ENCODE measurements at regions not wholly inside any gene's neighbourhood (a gene's known extent, or its start where the extent isn't known, plus 50 kb on each side); places are given as distances from the start of the nearest gene placed in this dataset.
"Not testable (repeated sequence)": the region's sequence is repeated elsewhere in the genome, so short reads cannot be mapped to it uniquely, and the experiment has no call there.

GRCh38 chr6:156587751-156588301, 189.4 kb upstream of the ARID1B start:
- TF ChIP-seq CTCF (IDR thresholded peaks at IDR 0.05; ENCODE audit: low read depth, low read length, missing control alignments) = no peak
- in situ Hi-C loops (cut with HindIII; ENCODE audit: low sequenced_read_pairs) = no loop called here
- H3K4me3 ChIP-seq (ENCODE audit: low read depth, low read length) = no peak overlapping the region
- DNase-seq (ENCODE audit: low read depth) = no peak

GRCh38 chr6:156587071-156587470, 190.1 kb upstream of the ARID1B start:
- no peak for DNase-seq (ENCODE audit: low read depth)
- in situ Hi-C loops (cut with HindIII; ENCODE audit: low sequenced_read_pairs) = no loop called here
- TF ChIP-seq CTCF (IDR thresholded peaks at IDR 0.05; ENCODE audit: low read depth, low read length, missing control alignments) = no peak
- no peak overlapping the region for H3K4me3 ChIP-seq (ENCODE audit: low read depth, low read length)

GRCh38 chr6:156585859-156586258, 191.3 kb upstream of the ARID1B start:
- H3K4me3 ChIP-seq (ENCODE audit: low read depth, low read length) = no peak overlapping the region
- no peak for DNase-seq (ENCODE audit: low read depth)
- no peak for TF ChIP-seq CTCF (IDR thresholded peaks at IDR 0.05; ENCODE audit: low read depth, low read length, missing control alignments)
- in situ Hi-C loops (cut with HindIII; ENCODE audit: low sequenced_read_pairs) = no loop called here

GRCh38 chr6:156584121-156584520, 193.1 kb upstream of the ARID1B start:
- DNase-seq (ENCODE audit: low read depth); in situ Hi-C loops (cut with HindIII; ENCODE audit: low sequenced_read_pairs); H3K4me3 ChIP-seq (ENCODE audit: low read depth, low read length): not testable (repeated sequence)

GRCh38 chr6:156583083-156583482, 194.1 kb upstream of the ARID1B start:
- DNase-seq (ENCODE audit: low read depth) = no peak
- in situ Hi-C loops (cut with HindIII; ENCODE audit: low sequenced_read_pairs) = no loop called here
- no peak overlapping the region for H3K4me3 ChIP-seq (ENCODE audit: low read depth, low read length)
- TF ChIP-seq CTCF (IDR thresholded peaks at IDR 0.05; ENCODE audit: low read depth, low read length, missing control alignments) = no peak

- no peak overlapping the region for H3K4me3 ChIP-seq (ENCODE audit: low read depth, low read length)
- no peak for TF ChIP-seq CTCF (IDR thresholded peaks at IDR 0.05; ENCODE audit: low read depth, low read length, missing control alignments)
- DNase-seq (ENCODE audit: low read depth) = no peak
- in situ Hi-C loops (cut with HindIII; ENCODE audit: low sequenced_read_pairs) = no loop called here
Observed at GRCh38 chr6:156582509-156582992, 194.6 kb upstream of the ARID1B start.

GRCh38 chr6:156579564-156579963, 197.6 kb upstream of the ARID1B start:
- TF ChIP-seq CTCF (IDR thresholded peaks at IDR 0.05; ENCODE audit: low read depth, low read length, missing control alignments) = no peak
- in situ Hi-C loops (cut with HindIII; ENCODE audit: low sequenced_read_pairs) = no loop called here
- no peak overlapping the region for H3K4me3 ChIP-seq (ENCODE audit: low read depth, low read length)
- no peak for DNase-seq (ENCODE audit: low read depth)

Measured in astrocyte of the cerebellum (primary cell).